Right atrium auricular region (tissue), 2 donors: ENCODE measurements at regions not wholly inside any gene's neighbourhood (a gene's known extent, or its start where the extent isn't known, plus 50 kb on each side); places are given as distances from the start of the nearest gene placed in this dataset.

Experiments
- DNase-seq: peaks from one replicate; pipeline ENCODE4 v3.0.0-alpha.2; 2019; ENCODE audit warnings: low spot score
- H3K27ac ChIP-seq, 2 donors: fragments of 200-600 bp; sonication (generic); 1 replicate in 1 of 2; 2 replicates in 1 of 2; pipeline ENCODE4 v1.5.1; 2016 to 2019
- H3K27me3 ChIP-seq, 2 donors: fragments of 200-600 bp; sonication (generic); one replicate each; pipeline versions ENCODE4 v1.5.1 to v1.6.0; 2017 to 2019
- H3K36me3 ChIP-seq: fragments of 200-600 bp; sonication (generic); one replicate; pipeline ENCODE4 v1.5.1; 2016
- H3K4me1 ChIP-seq, 2 donors: fragments of 200-600 bp; sonication (generic); one replicate each; pipeline versions ENCODE4 v1.5.1 to v1.6.0; 2017 to 2019
- H3K4me3 ChIP-seq, 2 donors: fragments of 200-600 bp; sonication (generic); 1 replicate in 1 of 2; 2 replicates in 1 of 2; pipeline ENCODE4 v1.5.1; 2017 to 2019; ENCODE audit warnings: mild to moderate bottlenecking in 1 of 2, moderate library complexity in 1 of 2
- H3K9me3 ChIP-seq, 2 donors: fragments of 200-600 bp; sonication (generic); one replicate each; pipeline ENCODE4 v1.5.1; 2019
- TF ChIP-seq, protein P1 (sequence below), 2 donors: fragments of 200-600 bp; sonication (generic); IDR thresholded peaks; one replicate each; pipeline ENCODE4 v1.5.1; 2019; ENCODE audit warnings: antibody characterized with exemption in 2 of 2

DNA sequence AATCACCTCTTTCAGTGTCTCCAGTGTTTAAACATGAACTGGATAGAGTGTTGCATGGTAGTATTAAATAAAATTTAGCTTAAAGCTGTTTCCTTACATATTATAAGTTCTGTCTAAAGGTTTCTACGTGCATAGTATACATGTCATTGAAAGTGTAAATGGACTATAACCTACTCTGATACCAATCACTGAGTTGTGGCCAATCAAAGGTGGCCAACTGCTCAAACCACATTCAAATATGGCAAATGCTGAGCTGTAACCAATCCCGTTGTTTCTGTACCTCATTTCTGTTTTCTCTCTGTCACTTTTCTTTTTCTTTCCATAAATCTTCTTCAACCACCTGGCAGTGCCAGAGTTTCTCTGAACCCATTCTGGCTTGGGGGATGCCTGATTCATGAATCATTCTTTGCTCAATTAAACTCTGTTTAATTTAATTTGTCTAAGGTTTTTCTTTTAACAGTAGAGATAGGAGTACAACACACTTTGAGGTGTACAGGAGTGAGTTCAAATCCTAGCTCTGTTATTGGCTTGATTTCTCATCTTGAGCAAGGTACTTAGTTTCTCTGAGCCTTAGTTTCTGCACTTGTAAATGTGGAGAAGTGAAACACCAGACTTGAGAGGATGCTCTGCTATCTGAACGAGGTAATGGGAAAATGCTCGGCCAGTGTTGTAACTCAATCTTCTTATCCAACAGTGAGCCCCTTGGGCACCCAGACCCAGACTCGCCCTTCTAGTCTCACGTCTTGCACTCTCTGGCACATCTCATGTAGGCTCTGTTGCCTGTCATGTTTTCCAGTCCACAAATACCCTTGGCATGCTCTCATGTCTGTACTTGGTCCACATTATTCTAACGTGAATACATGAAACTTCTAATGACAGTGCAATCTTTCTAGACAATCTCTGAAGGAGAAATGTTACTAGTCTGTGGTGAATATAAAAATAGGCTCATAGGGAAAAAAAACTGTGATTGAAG, 228.0 kb downstream of the PIK3C3 start:
- H3K4me3 ChIP-seq: no peak overlapping the region
- no peaks in the 10 kb centered on the region for H3K27me3 ChIP-seq
- no peaks in the 10 kb centered on the region for H3K36me3 ChIP-seq
- no peak for DNase-seq
- H3K9me3 ChIP-seq: no peaks in the 10 kb centered on the region
- no peak overlapping the region for H3K27ac ChIP-seq
- H3K4me1 ChIP-seq: no peaks in the 10 kb centered on the region
- TF ChIP-seq, protein P1, sequence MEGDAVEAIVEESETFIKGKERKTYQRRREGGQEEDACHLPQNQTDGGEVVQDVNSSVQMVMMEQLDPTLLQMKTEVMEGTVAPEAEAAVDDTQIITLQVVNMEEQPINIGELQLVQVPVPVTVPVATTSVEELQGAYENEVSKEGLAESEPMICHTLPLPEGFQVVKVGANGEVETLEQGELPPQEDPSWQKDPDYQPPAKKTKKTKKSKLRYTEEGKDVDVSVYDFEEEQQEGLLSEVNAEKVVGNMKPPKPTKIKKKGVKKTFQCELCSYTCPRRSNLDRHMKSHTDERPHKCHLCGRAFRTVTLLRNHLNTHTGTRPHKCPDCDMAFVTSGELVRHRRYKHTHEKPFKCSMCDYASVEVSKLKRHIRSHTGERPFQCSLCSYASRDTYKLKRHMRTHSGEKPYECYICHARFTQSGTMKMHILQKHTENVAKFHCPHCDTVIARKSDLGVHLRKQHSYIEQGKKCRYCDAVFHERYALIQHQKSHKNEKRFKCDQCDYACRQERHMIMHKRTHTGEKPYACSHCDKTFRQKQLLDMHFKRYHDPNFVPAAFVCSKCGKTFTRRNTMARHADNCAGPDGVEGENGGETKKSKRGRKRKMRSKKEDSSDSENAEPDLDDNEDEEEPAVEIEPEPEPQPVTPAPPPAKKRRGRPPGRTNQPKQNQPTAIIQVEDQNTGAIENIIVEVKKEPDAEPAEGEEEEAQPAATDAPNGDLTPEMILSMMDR (IDR thresholded peaks at IDR 0.05): no peak

DNA sequence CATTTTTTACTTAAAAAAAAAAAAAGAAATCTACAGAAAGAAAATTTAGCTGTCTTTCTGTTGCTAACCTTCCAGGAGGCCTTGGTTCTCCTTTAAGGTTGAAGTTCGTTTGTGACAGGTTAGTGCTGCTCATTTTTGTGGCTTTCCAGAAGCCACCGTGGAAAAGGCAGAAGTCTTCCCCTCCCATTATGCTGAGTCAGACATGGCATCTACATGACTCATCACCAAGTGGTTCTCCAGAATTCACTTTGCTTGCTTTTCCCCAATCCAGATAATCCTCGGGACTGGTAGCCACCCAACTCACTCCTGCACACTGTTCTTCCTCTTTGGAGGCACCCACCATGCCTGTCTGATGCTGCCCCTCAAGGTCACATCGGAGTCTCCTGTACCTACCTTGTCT, 228.7 kb downstream of the PIK3C3 start:
- TF ChIP-seq, protein P1 (IDR thresholded peaks at IDR 0.05): no peak
- Histone ChIP-seq H3K27me3 (no peaks in the 10 kb centered on the region), H3K9me3 (no peaks in the 10 kb centered on the region), H3K27ac (no peak overlapping the region), H3K4me3 (no peak overlapping the region), H3K4me1 (no peaks in the 10 kb centered on the region), H3K36me3 (no peaks in the 10 kb centered on the region)
- DNase-seq: no peak

DNA sequence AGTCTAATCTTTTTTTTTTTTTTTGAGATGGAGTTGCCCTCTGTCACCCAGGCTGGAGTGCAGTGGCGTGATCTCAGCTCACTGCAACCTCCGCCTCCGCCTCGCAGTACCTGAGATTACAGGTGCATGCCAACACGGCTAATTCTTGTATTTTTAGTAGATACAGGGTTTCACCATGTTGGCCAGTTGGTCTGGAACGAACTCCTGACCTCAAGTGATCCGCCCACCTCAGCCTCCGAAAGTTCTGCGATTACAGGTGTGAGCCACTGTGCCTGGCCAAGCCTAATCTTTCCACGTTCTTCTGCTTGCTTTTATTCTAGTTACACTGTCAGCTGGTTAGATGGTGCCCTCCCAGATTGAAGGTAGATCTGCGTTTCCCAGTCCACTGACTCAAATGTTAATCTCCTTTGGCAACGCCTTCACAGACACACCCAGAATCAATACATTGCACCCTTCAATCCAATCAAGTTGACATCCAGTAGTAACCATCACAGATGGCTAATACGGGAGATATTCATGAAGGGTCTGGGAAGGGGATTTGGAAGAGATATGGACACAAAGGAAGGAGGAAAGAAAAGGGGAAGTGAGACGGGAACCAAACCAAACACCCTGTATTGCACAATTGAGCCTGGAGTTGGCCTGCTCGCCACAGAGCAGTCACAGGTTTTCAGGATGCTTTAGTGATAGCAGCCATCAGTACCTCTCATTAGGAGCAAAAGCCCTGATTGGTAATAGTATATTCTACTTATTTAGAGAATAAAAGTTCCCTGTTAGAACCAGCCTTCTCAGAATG, 229.8 kb downstream of the PIK3C3 start:
- no peaks in the 10 kb centered on the region for H3K36me3 ChIP-seq
- DNase-seq: no peak
- H3K27ac ChIP-seq: no peak overlapping the region
- TF ChIP-seq, protein P1 (IDR thresholded peaks at IDR 0.05): no peak
- H3K9me3 ChIP-seq: no peaks in the 10 kb centered on the region
- no peaks in the 10 kb centered on the region for H3K27me3 ChIP-seq
- H3K4me1 ChIP-seq: no peaks in the 10 kb centered on the region
- H3K4me3 ChIP-seq: no peak overlapping the region

DNA sequence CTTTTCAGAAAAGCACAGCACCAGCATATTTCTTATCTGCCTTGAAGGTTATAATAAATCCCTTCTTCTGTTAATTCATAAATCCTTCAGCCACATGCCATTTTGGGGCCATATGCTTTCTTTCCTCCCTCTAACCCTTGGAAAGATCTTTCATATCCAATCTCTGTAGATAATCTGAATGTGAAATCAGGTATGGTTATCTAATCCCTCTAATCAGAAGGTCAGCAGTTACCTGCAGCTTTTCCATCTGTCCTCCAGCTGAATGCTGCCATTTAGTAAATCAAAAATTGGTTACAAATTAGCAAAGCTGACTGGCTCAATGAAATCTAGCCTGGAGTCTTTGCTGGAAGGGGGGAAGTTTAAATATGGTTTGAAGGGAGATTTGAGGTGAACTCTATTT, 230.5 kb downstream of the PIK3C3 start:
- no peak for DNase-seq
- H3K4me1 ChIP-seq: no peaks in the 10 kb centered on the region
- H3K27ac ChIP-seq: no peak overlapping the region
- no peaks in the 10 kb centered on the region for H3K27me3 ChIP-seq
- no peaks in the 10 kb centered on the region for H3K9me3 ChIP-seq
- TF ChIP-seq, protein P1 (IDR thresholded peaks at IDR 0.05): no peak
- no peaks in the 10 kb centered on the region for H3K36me3 ChIP-seq
- H3K4me3 ChIP-seq: no peak overlapping the region

DNA sequence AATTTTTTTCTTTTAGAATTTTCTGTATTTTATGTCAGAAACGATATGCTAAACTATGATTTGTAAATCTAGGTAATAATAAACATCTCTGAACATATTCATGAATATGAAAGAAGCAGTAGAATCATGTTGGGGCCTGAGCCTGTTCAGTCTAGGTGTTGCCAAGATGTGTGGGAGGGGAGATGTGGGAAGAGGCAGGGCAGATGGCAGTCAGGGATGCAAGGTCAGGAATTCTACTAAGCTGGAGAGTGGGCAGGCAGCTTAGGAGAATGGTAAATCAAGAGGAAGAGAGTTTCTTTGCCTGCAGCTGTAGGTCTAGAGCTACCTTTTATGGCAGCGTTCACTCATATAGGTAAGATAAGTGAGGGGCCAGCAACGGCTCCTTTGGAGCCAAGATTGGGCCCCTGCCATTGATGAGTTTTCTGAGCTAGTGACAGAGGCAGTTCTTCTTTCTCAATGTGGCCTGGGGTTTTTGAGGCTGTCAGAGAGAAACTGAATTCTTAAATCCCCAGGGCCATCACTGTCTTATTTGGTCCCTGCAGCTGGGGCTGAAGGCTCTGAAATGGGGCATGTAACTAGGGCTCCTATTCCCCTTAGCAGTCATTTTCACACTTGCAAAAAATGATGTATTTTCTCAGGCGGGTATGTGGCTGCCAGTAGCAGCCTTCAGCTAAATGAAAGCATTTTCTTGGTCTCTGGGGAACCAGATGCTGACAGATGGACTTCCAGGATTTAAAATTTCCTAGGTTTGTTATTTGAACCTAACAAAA, 232.8 kb downstream of the PIK3C3 start:
- H3K4me3 ChIP-seq: no peak overlapping the region
- no peaks in the 10 kb centered on the region for H3K9me3 ChIP-seq
- no peaks in the 10 kb centered on the region for H3K27me3 ChIP-seq
- no peak overlapping the region for H3K27ac ChIP-seq
- H3K4me1 ChIP-seq: no peaks in the 10 kb centered on the region
- DNase-seq: no peak
- no peaks in the 10 kb centered on the region for H3K36me3 ChIP-seq
- TF ChIP-seq, protein P1 (IDR thresholded peaks at IDR 0.05): no peak
